Lung (tissue), 11 donors: ENCODE measurements at regions not wholly inside any gene's neighbourhood (a gene's known extent, or its start where the extent isn't known, plus 50 kb on each side); places are given as distances from the start of the nearest gene placed in this dataset.

Source experiments
- ATAC-seq: fragments of 200-7000 bp; cut with Tn5 transposase; one replicate; pipeline ENCODE4 v1.9.1; 2020; ENCODE audit warnings: moderate number of reproducible peaks; ENCODE audit not compliant: insufficient read depth, low FRiP score
- DNase-seq, 3 donors: peaks; one replicate each; pipeline ENCODE4 v3.0.0-alpha.2; 2013 to 2017
- H3K27ac ChIP-seq, 2 donors: one replicate each; pipeline ENCODE4 v1.5.1; 2013; ENCODE audit warnings: mild to moderate bottlenecking in 2 of 2, moderate library complexity in 2 of 2, control low read depth in 1 of 2, inconsistent platforms in 1 of 2, low read depth in 1 of 2, low read length in 1 of 2
- H3K27me3 ChIP-seq, 3 donors: one replicate each; pipeline ENCODE4 v1.5.1; 2013; ENCODE audit warnings: low read length in 2 of 3; ENCODE audit not compliant: control insufficient read depth in 3 of 3, insufficient read depth in 3 of 3
- H3K36me3 ChIP-seq, 4 donors: one replicate each; pipeline ENCODE4 v1.5.1; 2013; ENCODE audit warnings: low read length in 4 of 4, mild to moderate bottlenecking in 1 of 4, moderate library complexity in 1 of 4; ENCODE audit not compliant: control insufficient read depth in 4 of 4, insufficient read depth in 4 of 4
- H3K4me1 ChIP-seq, 5 donors: one replicate each; pipeline ENCODE4 v1.5.1; 2013; ENCODE audit warnings: low read length in 5 of 5, mild to moderate bottlenecking in 2 of 5, moderate library complexity in 1 of 5; ENCODE audit not compliant: control insufficient read depth in 5 of 5, insufficient read depth in 5 of 5
- H3K4me3 ChIP-seq: one replicate; pipeline ENCODE4 v1.5.1; 2013; ENCODE audit warnings: mild to moderate bottlenecking, control low read depth, moderate library complexity
- H3K9ac ChIP-seq, 2 donors: one replicate each; pipeline ENCODE4 v1.5.1; 2013; ENCODE audit warnings: low read length in 2 of 2, control low read depth in 1 of 2; ENCODE audit not compliant: insufficient read depth in 1 of 2
- H3K9me3 ChIP-seq, 4 donors: one replicate each; pipeline ENCODE4 v1.5.1; 2013; ENCODE audit warnings: low read length in 3 of 4, mild to moderate bottlenecking in 1 of 4, moderate library complexity in 1 of 4; ENCODE audit not compliant: control insufficient read depth in 4 of 4, insufficient read depth in 3 of 4
- CTCF ChIP-seq: IDR thresholded peaks from 2 replicates; pipeline ENCODE4 v1.5.1; 2012; ENCODE audit warnings: mild to moderate bottlenecking; ENCODE audit errors: control extremely low read depth, extremely low read depth
- WGBS, 2 donors: extraction: QIAGEN DNeasy Blood & Tissue Kit; methylation state at CpG; one replicate each; pipeline ENCODE4 v1.1.7; 2013; 5-methylcytosine and 5-hydroxymethylcytosine counted together
- donor health status: control.
- donor health status: control.
- donor health status: Bipolar disorder and iron deficiency.
- donor health status: healthy.
- donor health status: DM: yes; HTN: yes; CAD: no.

- H3K36me3 ChIP-seq = no peaks in the 10 kb centered on the region
- H3K27me3 ChIP-seq = no peaks in the 10 kb centered on the region
- no peak for ATAC-seq
- TF ChIP-seq CTCF = no peak
- H3K4me3 ChIP-seq = no peak overlapping the region
- no peaks in the 10 kb centered on the region for H3K4me1 ChIP-seq
- 86 to 92% methylated on average over 1 of the region's 1 CpG for WGBS, 2 donors
- H3K9ac ChIP-seq = no peak overlapping the region
- DNase-seq = no peak
- no peak overlapping the region for H3K27ac ChIP-seq
- H3K9me3 ChIP-seq = peaks cover 0 to 2% (median 0%) of the 10 kb centered on the region in 4 donors
Observed at GRCh38 chr11:87645626-87646025, 529.6 kb downstream of the RAB38 start.

GRCh38 chr11:87639753-87640364 is 535.4 kb downstream of the RAB38 start:
- no peak for ATAC-seq
- no peak overlapping the region for H3K27ac ChIP-seq
- H3K9me3 ChIP-seq = no peaks in the 10 kb centered on the region
- no peak for TF ChIP-seq CTCF
- no peaks in the 10 kb centered on the region for H3K4me1 ChIP-seq
- H3K27me3 ChIP-seq = no peaks in the 10 kb centered on the region
- H3K36me3 ChIP-seq = no peaks in the 10 kb centered on the region
- no peak overlapping the region for H3K4me3 ChIP-seq
- DNase-seq = no peak
- 67 to 83% methylated on average over 1 of the region's 1 CpG for WGBS, 2 donors
- no peak overlapping the region for H3K9ac ChIP-seq

GRCh38 chr11:87635001-87635400 is 540.2 kb downstream of the RAB38 start:
- no peak overlapping the region for H3K4me3 ChIP-seq
- no peak for TF ChIP-seq CTCF
- 67 to 82% methylated on average over 5 of the region's 5 CpGs for WGBS, 2 donors

GRCh38 chr11:87634331-87634730 is 540.9 kb downstream of the RAB38 start:
- Histone ChIP-seq H3K4me1 (no peaks in the 10 kb centered on the region), H3K27ac (no peak overlapping the region), H3K4me3 (no peak overlapping the region), H3K27me3 (no peaks in the 10 kb centered on the region), H3K9ac (no peak overlapping the region), H3K9me3 (no peaks in the 10 kb centered on the region), H3K36me3 (no peaks in the 10 kb centered on the region)
- 63 to 66% methylated on average over 3 of the region's 3 CpGs for WGBS, 2 donors
- no peak for TF ChIP-seq CTCF
- no peak for ATAC-seq
- DNase-seq = no peak

More at GRCh38 chr11:87635001-87635400, 540.2 kb downstream of the RAB38 start:
- Histone ChIP-seq H3K27me3 (no peaks in the 10 kb centered on the region), H3K9me3 (no peaks in the 10 kb centered on the region), H3K27ac (no peak overlapping the region), H3K4me1 (no peaks in the 10 kb centered on the region), H3K36me3 (no peaks in the 10 kb centered on the region), H3K9ac (no peak overlapping the region)
- ATAC-seq = no peak
- DNase-seq = no peak
